ENCODE measurements at regions not wholly inside any gene's neighbourhood (a gene's known extent, or its start where the extent isn't known, plus 50 kb on each side); places are given as distances from the start of the nearest gene placed in this dataset.
A peak's percentile ranks its signal among the peaks of the same experiment; 100 is the strongest.

GRCh38 chr5:174796711-174797192 is 72.4 kb downstream of the MSX2 start:
- Histone ChIP-seq H3K36me3 (ENCODE audit: control insufficient read depth in 1 of 2, insufficient read depth in 2 of 2, low read length in 2 of 2) (no peaks in the 10 kb centered on the region), H3K79me2 (ENCODE audit: control insufficient read depth, insufficient read depth, low read length, poor library complexity) (no peaks in the 10 kb centered on the region), H4K91ac (ENCODE audit: low read depth, low read length) (no peak overlapping the region), H3K4ac (ENCODE audit: low read depth, low read length) (no peak overlapping the region), H3K9me3 (ENCODE audit: insufficient read depth, low read depth, low read length) (no peaks in the 10 kb centered on the region), H3K4me2 (ENCODE audit: low read length) (no peak overlapping the region), H3K4me1 (ENCODE audit: control insufficient read depth in 1 of 2, insufficient read depth in 2 of 2, low read length in 2 of 2) (peaks cover 5 to 6% of the 10 kb centered on the region in 2 experiments), H3K9ac (ENCODE audit: low read length) (no peak overlapping the region), H3K18ac (ENCODE audit: low read length) (no peak overlapping the region), H3K27ac (ENCODE audit: low read depth, low read length) (no peak overlapping the region), H2BK12ac (ENCODE audit: low read length) (no peak overlapping the region), H3K4me3 (ENCODE audit: low read depth, low read length) (no peak overlapping the region), H2AK5ac (ENCODE audit: low read length) (no peak overlapping the region), H3K23ac (ENCODE audit: low read length) (no peak overlapping the region), H2BK5ac (ENCODE audit: low read depth, low read length, poor library complexity) (no peak overlapping the region), H2AFZ (ENCODE audit: insufficient read depth, low read length, poor library complexity) (no peak overlapping the region), H3K27me3 (ENCODE audit: insufficient read depth, low read length) (no peaks in the 10 kb centered on the region), H3K14ac (ENCODE audit: low read length) (no peak overlapping the region), H4K12ac (ENCODE audit: low read depth, low read length) (no peak overlapping the region), H4K8ac (ENCODE audit: low read depth, low read length) (no peak overlapping the region), H3K79me1 (ENCODE audit: low read length) (peaks cover 4% of the 10 kb centered on the region), H2BK120ac (ENCODE audit: insufficient read depth, low read length, poor library complexity) (no peak overlapping the region)
- no peak for DNase-seq
- WGBS (ENCODE audit: extremely low coverage, insufficient coverage, insufficient read length), result no CpG with 5 or more reads among the region's 7 CpGs

DNA sequence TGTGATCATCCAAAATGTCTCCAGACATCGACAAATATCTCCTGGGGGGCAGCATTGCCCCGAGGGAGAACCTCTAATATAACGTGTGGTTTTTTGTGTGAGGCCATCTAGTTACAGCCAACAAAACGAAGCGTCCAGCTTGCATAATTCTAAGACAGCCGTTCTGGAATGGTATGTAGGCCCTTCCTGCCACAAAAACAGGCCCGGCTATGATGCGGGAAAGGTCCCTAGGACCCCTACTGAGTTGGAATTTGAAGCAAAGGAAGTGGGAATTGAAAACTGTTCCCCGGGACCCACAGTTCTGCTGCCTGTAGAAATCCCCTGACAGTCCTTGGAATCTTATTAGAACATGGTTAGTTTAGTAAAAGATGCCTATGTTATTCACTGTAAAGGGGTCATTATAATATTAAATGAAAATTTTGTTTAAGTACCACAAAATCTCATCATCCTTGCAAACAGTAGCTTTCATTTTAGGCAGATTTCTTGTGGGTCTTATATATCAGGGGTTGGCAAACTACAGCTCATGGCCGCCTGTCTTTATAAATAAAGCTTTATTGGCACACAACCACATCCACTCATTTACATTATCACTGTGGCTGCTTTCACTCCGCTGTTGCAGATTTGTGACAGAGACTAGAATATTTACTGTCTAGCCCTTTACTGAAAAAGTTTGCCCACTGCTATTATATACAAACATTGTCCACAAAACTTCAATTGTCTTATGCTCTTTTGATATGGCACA is 70.7 kb downstream of the MSX2 start:
- no peaks in the 10 kb centered on the region for H3K9me3 ChIP-seq (ENCODE audit: insufficient read depth, low read depth, low read length)
- H4K91ac ChIP-seq (ENCODE audit: low read depth, low read length), result no peak overlapping the region
- no peak overlapping the region for H3K14ac ChIP-seq (ENCODE audit: low read length)
- H3K18ac ChIP-seq (ENCODE audit: low read length), result no peak overlapping the region
- H3K79me2 ChIP-seq (ENCODE audit: control insufficient read depth, insufficient read depth, low read length, poor library complexity), result no peaks in the 10 kb centered on the region
- no peak overlapping the region for H3K9ac ChIP-seq (ENCODE audit: low read length)
- H2BK5ac ChIP-seq (ENCODE audit: low read depth, low read length, poor library complexity), result no peak overlapping the region
- H3K4me3 ChIP-seq (ENCODE audit: low read depth, low read length), result no peak overlapping the region
- H3K23ac ChIP-seq (ENCODE audit: low read length), result no peak overlapping the region
- H2BK120ac ChIP-seq (ENCODE audit: insufficient read depth, low read length, poor library complexity), result no peak overlapping the region
- peaks cover 5 to 6% of the 10 kb centered on the region in 2 experiments for H3K4me1 ChIP-seq (ENCODE audit: control insufficient read depth in 1 of 2, insufficient read depth in 2 of 2, low read length in 2 of 2)
- H4K8ac ChIP-seq (ENCODE audit: low read depth, low read length), result no peak overlapping the region
- peaks cover 4% of the 10 kb centered on the region for H3K79me1 ChIP-seq (ENCODE audit: low read length)
- no peak overlapping the region for H4K12ac ChIP-seq (ENCODE audit: low read depth, low read length)
- no peaks in the 10 kb centered on the region for H3K27me3 ChIP-seq (ENCODE audit: insufficient read depth, low read length)
- no peak for DNase-seq
- no peak overlapping the region for H3K4ac ChIP-seq (ENCODE audit: low read depth, low read length)
- no CpG with 5 or more reads among the region's 11 CpGs for WGBS (ENCODE audit: extremely low coverage, insufficient coverage, insufficient read length)
- H2AK5ac ChIP-seq (ENCODE audit: low read length), result no peak overlapping the region
- H3K27ac ChIP-seq (ENCODE audit: low read depth, low read length), result no peak overlapping the region
- no peaks in the 10 kb centered on the region for H3K36me3 ChIP-seq (ENCODE audit: control insufficient read depth in 1 of 2, insufficient read depth in 2 of 2, low read length in 2 of 2)
- H3K4me2 ChIP-seq (ENCODE audit: low read length), result no peak overlapping the region
- H2BK12ac ChIP-seq (ENCODE audit: low read length), result no peak overlapping the region
- no peak overlapping the region for H2AFZ ChIP-seq (ENCODE audit: insufficient read depth, low read length, poor library complexity)

GRCh38 chr5:174793684-174794328 is 69.4 kb downstream of the MSX2 start:
- Histone ChIP-seq H2BK120ac (ENCODE audit: insufficient read depth, low read length, poor library complexity) (peak overlapping the region; percentile 72), H2BK5ac (ENCODE audit: low read depth, low read length, poor library complexity) (no peak overlapping the region), H3K36me3 (ENCODE audit: control insufficient read depth in 1 of 2, insufficient read depth in 2 of 2, low read length in 2 of 2) (no peaks in the 10 kb centered on the region), H3K23ac (ENCODE audit: low read length) (no peak overlapping the region), H3K4me1 (ENCODE audit: control insufficient read depth in 1 of 2, insufficient read depth in 2 of 2, low read length in 2 of 2) (peaks cover 7% of the 10 kb centered on the region in 2 experiments), H3K27me3 (ENCODE audit: insufficient read depth, low read length) (no peaks in the 10 kb centered on the region), H4K8ac (ENCODE audit: low read depth, low read length) (peak overlapping the region; percentile 71), H4K12ac (ENCODE audit: low read depth, low read length) (no peak overlapping the region), H2AFZ (ENCODE audit: insufficient read depth, low read length, poor library complexity) (peak overlapping the region; percentile 38), H4K91ac (ENCODE audit: low read depth, low read length) (peak overlapping the region; percentile 84), H3K9me3 (ENCODE audit: insufficient read depth, low read depth, low read length) (no peaks in the 10 kb centered on the region), H3K18ac (ENCODE audit: low read length) (no peak overlapping the region), H2BK12ac (ENCODE audit: low read length) (peak overlapping the region; percentile 63), H3K79me2 (ENCODE audit: control insufficient read depth, insufficient read depth, low read length, poor library complexity) (no peaks in the 10 kb centered on the region), H3K4me2 (ENCODE audit: low read length) (peak overlapping the region; percentile 36), H3K27ac (ENCODE audit: low read depth, low read length) (no peak overlapping the region), H3K14ac (ENCODE audit: low read length) (no peak overlapping the region), H3K79me1 (ENCODE audit: low read length) (peaks cover 4% of the 10 kb centered on the region), H3K9ac (ENCODE audit: low read length) (no peak overlapping the region), H3K4me3 (ENCODE audit: low read depth, low read length) (no peak overlapping the region), H2AK5ac (ENCODE audit: low read length) (no peak overlapping the region), H3K4ac (ENCODE audit: low read depth, low read length) (no peak overlapping the region)
- WGBS (ENCODE audit: extremely low coverage, insufficient coverage, insufficient read length), result no CpG with 5 or more reads among the region's 31 CpGs
- DNase-seq, result peak; percentile 31 to 78

- Histone ChIP-seq H3K9ac (ENCODE audit: low read length) (no peak overlapping the region), H3K4ac (ENCODE audit: low read depth, low read length) (peak overlapping the region; percentile 33), H3K9me3 (ENCODE audit: insufficient read depth, low read depth, low read length) (no peaks in the 10 kb centered on the region), H4K12ac (ENCODE audit: low read depth, low read length) (no peak overlapping the region), H2BK12ac (ENCODE audit: low read length) (peak overlapping the region; percentile 72), H3K36me3 (ENCODE audit: control insufficient read depth in 1 of 2, insufficient read depth in 2 of 2, low read length in 2 of 2) (no peaks in the 10 kb centered on the region), H2AFZ (ENCODE audit: insufficient read depth, low read length, poor library complexity) (peak overlapping the region; percentile 10), H4K91ac (ENCODE audit: low read depth, low read length) (peak overlapping the region; percentile 84), H2BK5ac (ENCODE audit: low read depth, low read length, poor library complexity) (peak overlapping the region; percentile 19), H3K23ac (ENCODE audit: low read length) (no peak overlapping the region), H3K4me1 (ENCODE audit: control insufficient read depth in 1 of 2, insufficient read depth in 2 of 2, low read length in 2 of 2) (peaks cover 2 to 7% of the 10 kb centered on the region in 2 experiments), H2BK120ac (ENCODE audit: insufficient read depth, low read length, poor library complexity) (peak overlapping the region; percentile 25), H3K18ac (ENCODE audit: low read length) (no peak overlapping the region), H2AK5ac (ENCODE audit: low read length) (peak overlapping the region; percentile 35), H3K27me3 (ENCODE audit: insufficient read depth, low read length) (no peaks in the 10 kb centered on the region), H3K14ac (ENCODE audit: low read length) (no peak overlapping the region), H4K8ac (ENCODE audit: low read depth, low read length) (peak overlapping the region; percentile 71), H3K4me2 (ENCODE audit: low read length) (no peak overlapping the region), H3K4me3 (ENCODE audit: low read depth, low read length) (no peak overlapping the region), H3K27ac (ENCODE audit: low read depth, low read length) (no peak overlapping the region), H3K79me1 (ENCODE audit: low read length) (peaks cover 4% of the 10 kb centered on the region), H3K79me2 (ENCODE audit: control insufficient read depth, insufficient read depth, low read length, poor library complexity) (no peaks in the 10 kb centered on the region)
- WGBS (ENCODE audit: extremely low coverage, insufficient coverage, insufficient read length), result no CpG with 5 or more reads among the region's 6 CpGs
- no peak for DNase-seq
Measured at GRCh38 chr5:174793076-174793475, 68.7 kb downstream of the MSX2 start.
